ENCODE measurements at regions not wholly inside any gene's neighbourhood (a gene's known extent, or its start where the extent isn't known, plus 50 kb on each side); places are given as distances from the start of the nearest gene placed in this dataset.
"Not testable (repeated sequence)": the region's sequence is repeated elsewhere in the genome, so short reads cannot be mapped to it uniquely, and the experiment has no call there.

DNA sequence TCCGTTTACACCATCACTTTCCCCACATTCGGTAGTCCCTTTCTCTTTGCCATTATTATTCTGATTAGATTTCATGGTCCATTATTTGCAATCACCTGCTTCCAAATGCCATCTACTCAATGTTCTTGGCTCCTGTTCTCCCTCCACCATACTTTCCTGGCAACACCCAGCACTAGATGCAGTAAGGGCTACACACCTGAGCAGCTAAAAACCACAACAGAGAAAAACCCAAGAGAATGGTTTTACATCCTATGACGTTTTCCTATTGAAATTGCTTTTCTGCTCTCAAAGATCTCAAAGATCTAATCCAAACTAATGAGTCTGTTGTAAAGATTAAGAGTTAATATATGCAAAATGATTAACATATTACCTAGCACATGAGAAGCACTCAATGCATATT lies 441.3 kb downstream of the SHISA9 start:
- H3K27me3 ChIP-seq (ENCODE audit: control insufficient read depth, insufficient read depth, low read length): no peaks in the 10 kb centered on the region
- no peaks in the 10 kb centered on the region for H3K9me3 ChIP-seq (replicated peaks; ENCODE audit: low read length)
- H3K4me1 ChIP-seq (ENCODE audit: control insufficient read depth, insufficient read depth, low read length): peaks cover 2% of the 10 kb centered on the region
- H3K36me3 ChIP-seq (ENCODE audit: insufficient read depth, low read length): no peaks in the 10 kb centered on the region
- no peak overlapping the region for H3K4me2 ChIP-seq (ENCODE audit: low read length)
- H3K4me3 ChIP-seq (ENCODE audit: low read length): no peak overlapping the region
- no peak overlapping the region for H3K9ac ChIP-seq (ENCODE audit: low read depth, low read length)

DNA sequence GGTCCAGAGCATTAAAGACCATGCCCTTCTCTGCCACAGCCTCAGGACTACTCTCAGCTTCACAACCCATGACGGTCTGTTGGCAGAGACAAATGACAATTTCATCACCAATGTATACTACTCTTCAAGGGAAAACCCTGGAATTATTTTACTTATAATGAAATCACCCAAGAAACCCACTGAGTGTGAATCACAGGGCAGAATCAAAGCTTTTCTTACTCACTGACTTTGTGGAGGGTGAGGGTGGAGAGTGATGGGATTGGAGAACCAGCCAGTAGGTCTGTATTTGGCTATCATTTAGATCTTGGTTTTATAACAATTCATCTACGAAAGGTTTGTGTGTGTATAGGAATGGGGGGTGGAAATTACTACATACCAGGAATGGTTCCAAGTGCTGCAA lies 442.6 kb downstream of the SHISA9 start:
- Histone ChIP-seq H3K4me3 (ENCODE audit: low read length) (no peak overlapping the region), H3K9me3 (replicated peaks; ENCODE audit: low read length) (no peaks in the 10 kb centered on the region), H3K9ac (ENCODE audit: low read depth, low read length) (no peak overlapping the region), H3K27me3 (ENCODE audit: control insufficient read depth, insufficient read depth, low read length) (no peaks in the 10 kb centered on the region), H3K4me2 (ENCODE audit: low read length) (no peak overlapping the region), H3K36me3 (ENCODE audit: insufficient read depth, low read length) (no peaks in the 10 kb centered on the region), H3K4me1 (ENCODE audit: control insufficient read depth, insufficient read depth, low read length) (peaks cover 2% of the 10 kb centered on the region)

DNA sequence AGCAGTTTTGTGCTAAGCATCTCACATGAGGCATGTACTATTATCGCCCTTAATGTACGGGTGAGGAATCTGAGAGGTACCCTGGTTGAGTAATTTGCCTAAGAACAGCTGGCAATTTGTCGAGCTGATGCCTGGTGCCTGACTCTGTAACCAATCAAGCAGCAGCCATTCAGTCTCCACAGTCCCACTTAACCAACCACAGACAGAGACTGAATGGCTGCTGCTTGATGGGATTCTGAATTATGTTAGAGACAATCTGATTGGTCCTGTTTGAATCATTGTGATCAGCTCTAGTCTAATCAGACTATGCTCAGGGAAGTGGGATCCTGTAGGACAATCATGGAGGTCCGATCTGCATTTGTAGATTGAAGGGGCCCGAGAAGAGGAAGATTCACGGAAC lies 447.0 kb downstream of the SHISA9 start:
- Histone ChIP-seq H3K9me3 (replicated peaks; ENCODE audit: low read length) (no peaks in the 10 kb centered on the region), H3K4me2 (ENCODE audit: low read length) (no peak overlapping the region), H3K4me3 (ENCODE audit: low read length) (no peak overlapping the region), H3K4me1 (ENCODE audit: control insufficient read depth, insufficient read depth, low read length) (peaks cover 2% of the 10 kb centered on the region), H3K9ac (ENCODE audit: low read depth, low read length) (no peak overlapping the region), H3K36me3 (ENCODE audit: insufficient read depth, low read length) (no peaks in the 10 kb centered on the region), H3K27me3 (ENCODE audit: control insufficient read depth, insufficient read depth, low read length) (no peaks in the 10 kb centered on the region)

DNA sequence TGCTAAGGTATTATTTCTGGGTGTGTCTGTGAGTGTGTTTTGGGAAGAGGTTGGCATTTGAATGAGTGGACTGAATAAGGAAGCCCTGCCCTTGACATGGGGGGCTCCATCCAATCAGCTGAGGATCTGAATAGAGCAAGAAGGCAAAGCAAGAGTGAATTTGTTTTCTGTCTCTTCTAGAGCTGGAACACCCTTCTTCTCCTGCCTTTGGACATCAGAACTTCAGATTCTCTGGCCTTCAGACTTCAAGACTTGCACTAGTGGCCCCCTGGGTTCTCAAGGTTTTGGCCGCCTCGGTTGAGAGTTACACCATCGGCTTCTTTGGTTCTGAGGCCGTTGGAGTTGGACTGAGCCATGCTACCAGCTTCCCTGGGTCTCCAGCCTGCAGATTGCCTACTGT lies 448.6 kb downstream of the SHISA9 start:
- no peaks in the 10 kb centered on the region for H3K36me3 ChIP-seq (ENCODE audit: insufficient read depth, low read length)
- no peaks in the 10 kb centered on the region for H3K27me3 ChIP-seq (ENCODE audit: control insufficient read depth, insufficient read depth, low read length)
- no peak overlapping the region for H3K4me2 ChIP-seq (ENCODE audit: low read length)
- no peaks in the 10 kb centered on the region for H3K9me3 ChIP-seq (replicated peaks; ENCODE audit: low read length)
- H3K4me1 ChIP-seq (ENCODE audit: control insufficient read depth, insufficient read depth, low read length): no peaks in the 10 kb centered on the region
- H3K4me3 ChIP-seq (ENCODE audit: low read length): no peak overlapping the region
- no peak overlapping the region for H3K9ac ChIP-seq (ENCODE audit: low read depth, low read length)

DNA sequence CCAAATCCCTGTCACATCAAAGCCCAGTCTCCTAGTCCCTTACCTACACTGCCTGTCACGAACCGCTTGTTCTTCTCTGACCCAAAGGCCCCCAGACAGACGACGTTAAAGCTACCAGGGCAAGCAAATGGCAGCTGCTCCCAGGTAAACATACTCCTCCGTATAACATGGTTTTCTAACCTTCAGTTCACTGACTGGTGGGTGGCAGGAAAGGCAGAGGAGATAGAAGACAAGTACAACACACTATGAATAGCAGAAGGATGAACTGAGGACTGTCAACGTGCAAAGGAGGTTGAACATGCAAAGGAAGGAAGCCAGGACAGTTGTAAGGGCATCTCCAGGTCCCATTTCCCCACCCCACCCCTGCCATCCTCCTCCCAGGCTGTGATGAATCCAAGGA lies 449.8 kb downstream of the SHISA9 start:
- no peaks in the 10 kb centered on the region for H3K9me3 ChIP-seq (replicated peaks; ENCODE audit: low read length)
- no peak overlapping the region for H3K9ac ChIP-seq (ENCODE audit: low read depth, low read length)
- no peak overlapping the region for H3K4me2 ChIP-seq (ENCODE audit: low read length)
- no peaks in the 10 kb centered on the region for H3K27me3 ChIP-seq (ENCODE audit: control insufficient read depth, insufficient read depth, low read length)
- no peak overlapping the region for H3K4me3 ChIP-seq (ENCODE audit: low read length)
- H3K4me1 ChIP-seq (ENCODE audit: control insufficient read depth, insufficient read depth, low read length): no peaks in the 10 kb centered on the region
- H3K36me3 ChIP-seq (ENCODE audit: insufficient read depth, low read length): no peaks in the 10 kb centered on the region

DNA sequence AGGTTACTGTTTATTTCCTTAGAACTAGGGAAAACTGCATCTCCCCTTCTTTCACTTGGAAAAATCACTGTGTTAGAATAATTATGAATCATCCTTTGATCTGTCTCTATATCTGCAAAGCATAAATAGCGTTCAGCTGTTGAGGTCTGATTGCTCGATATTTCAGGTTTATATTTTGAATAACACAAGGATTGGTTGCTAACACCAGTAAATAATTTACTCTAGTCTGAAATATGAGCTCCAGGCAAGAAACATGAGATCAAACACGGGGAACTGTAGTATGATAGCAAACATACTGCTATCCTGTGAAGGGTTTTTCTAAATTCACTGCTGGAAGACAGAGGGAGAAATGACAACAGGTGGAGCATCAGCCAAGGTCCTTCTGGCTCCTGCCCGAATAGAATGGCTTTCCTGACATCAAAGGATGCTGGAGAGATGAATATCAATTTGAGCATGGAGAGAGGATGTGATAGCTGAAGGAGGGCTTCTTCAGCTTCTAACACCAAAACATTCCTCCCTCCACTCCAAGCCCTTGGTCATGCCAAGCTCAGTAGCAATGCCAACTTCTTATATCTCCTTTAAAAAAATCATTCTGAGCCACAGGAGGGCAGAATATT lies 450.3 kb downstream of the SHISA9 start:
- H3K9me3 ChIP-seq (replicated peaks; ENCODE audit: low read length): no peaks in the 10 kb centered on the region
- H3K4me3 ChIP-seq (ENCODE audit: low read length): no peak overlapping the region
- no peaks in the 10 kb centered on the region for H3K36me3 ChIP-seq (ENCODE audit: insufficient read depth, low read length)
- no peak overlapping the region for H3K9ac ChIP-seq (ENCODE audit: low read depth, low read length)
- H3K4me1 ChIP-seq (ENCODE audit: control insufficient read depth, insufficient read depth, low read length): no peaks in the 10 kb centered on the region
- H3K27me3 ChIP-seq (ENCODE audit: control insufficient read depth, insufficient read depth, low read length): no peaks in the 10 kb centered on the region
- H3K4me2 ChIP-seq (ENCODE audit: low read length): no peak overlapping the region

DNA sequence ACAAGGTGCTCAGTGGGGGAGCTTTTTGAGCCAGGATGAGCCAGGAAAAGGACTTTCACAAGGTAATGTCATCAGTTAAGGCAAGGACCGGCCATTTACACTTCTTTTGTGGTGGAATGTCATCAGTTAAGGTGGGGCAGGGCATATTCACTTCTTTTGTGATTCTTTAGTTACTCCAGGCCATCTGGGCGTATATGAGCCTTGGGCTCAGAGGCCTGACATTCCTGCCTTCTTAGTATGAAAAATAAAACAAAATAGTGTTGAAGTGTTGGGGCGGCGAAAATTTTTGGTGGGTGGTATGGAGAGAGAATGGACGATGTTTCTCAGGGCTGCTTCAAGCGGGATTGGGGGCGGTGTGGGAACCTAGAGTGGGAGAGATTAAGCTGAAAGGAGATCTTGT lies 451.4 kb downstream of the SHISA9 start:
- not testable (repeated sequence) for H3K4me2 ChIP-seq (ENCODE audit: low read length); H3K4me1 ChIP-seq (ENCODE audit: control insufficient read depth, insufficient read depth, low read length); H3K9me3 ChIP-seq (replicated peaks; ENCODE audit: low read length); H3K4me3 ChIP-seq (ENCODE audit: low read length); H3K36me3 ChIP-seq (ENCODE audit: insufficient read depth, low read length); H3K27me3 ChIP-seq (ENCODE audit: control insufficient read depth, insufficient read depth, low read length); H3K9ac ChIP-seq (ENCODE audit: low read depth, low read length)

DNA sequence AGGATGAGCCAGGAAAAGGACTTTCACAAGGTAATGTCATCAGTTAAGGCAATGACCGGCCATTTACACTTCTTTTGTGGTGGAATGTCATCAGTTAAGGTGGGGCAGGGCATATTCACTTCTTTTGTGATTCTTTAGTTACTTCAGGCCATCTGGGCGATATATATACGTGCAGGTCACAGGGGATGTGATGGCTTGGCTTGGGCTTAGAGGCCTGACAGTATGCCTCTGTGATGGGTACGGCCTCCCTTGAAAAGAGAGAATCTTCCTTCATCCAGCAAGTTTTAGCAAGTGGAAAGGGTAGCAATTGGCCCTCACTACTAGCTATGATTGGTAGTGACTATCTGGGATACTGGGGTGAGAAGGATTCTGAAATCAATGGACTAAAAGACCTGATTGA lies 456.4 kb downstream of the SHISA9 start:
- not testable (repeated sequence) for H3K4me3 ChIP-seq (ENCODE audit: low read length); H3K9me3 ChIP-seq (replicated peaks; ENCODE audit: low read length); H3K36me3 ChIP-seq (ENCODE audit: insufficient read depth, low read length); H3K9ac ChIP-seq (ENCODE audit: low read depth, low read length); H3K4me1 ChIP-seq (ENCODE audit: control insufficient read depth, insufficient read depth, low read length); H3K4me2 ChIP-seq (ENCODE audit: low read length); H3K27me3 ChIP-seq (ENCODE audit: control insufficient read depth, insufficient read depth, low read length)

DNA sequence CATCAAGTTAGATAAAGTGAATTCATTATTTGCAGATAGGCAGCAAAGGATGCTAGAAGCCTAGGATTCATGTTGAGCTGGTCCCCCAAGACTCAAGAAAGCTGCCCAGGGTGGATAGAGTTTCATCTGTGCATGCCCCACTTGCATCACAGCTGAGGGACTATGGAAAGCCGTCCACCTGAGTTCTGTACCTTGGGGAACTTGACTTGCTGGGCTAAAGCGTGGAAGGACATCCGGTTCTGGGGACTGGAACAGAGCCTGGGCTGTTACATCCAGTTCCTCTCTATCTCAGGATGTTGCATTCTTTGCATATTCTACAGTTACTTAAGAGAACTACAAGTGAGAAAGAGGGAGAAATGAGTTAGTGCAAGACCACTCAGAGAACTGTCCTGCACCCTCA lies 458.4 kb downstream of the SHISA9 start:
- Histone ChIP-seq H3K4me2 (ENCODE audit: low read length) (no peak overlapping the region), H3K9me3 (replicated peaks; ENCODE audit: low read length) (peaks cover 4% of the 10 kb centered on the region), H3K4me3 (ENCODE audit: low read length) (no peak overlapping the region), H3K9ac (ENCODE audit: low read depth, low read length) (no peak overlapping the region), H3K27me3 (ENCODE audit: control insufficient read depth, insufficient read depth, low read length) (no peaks in the 10 kb centered on the region), H3K36me3 (ENCODE audit: insufficient read depth, low read length) (peaks cover 3% of the 10 kb centered on the region), H3K4me1 (ENCODE audit: control insufficient read depth, insufficient read depth, low read length) (no peaks in the 10 kb centered on the region)

DNA sequence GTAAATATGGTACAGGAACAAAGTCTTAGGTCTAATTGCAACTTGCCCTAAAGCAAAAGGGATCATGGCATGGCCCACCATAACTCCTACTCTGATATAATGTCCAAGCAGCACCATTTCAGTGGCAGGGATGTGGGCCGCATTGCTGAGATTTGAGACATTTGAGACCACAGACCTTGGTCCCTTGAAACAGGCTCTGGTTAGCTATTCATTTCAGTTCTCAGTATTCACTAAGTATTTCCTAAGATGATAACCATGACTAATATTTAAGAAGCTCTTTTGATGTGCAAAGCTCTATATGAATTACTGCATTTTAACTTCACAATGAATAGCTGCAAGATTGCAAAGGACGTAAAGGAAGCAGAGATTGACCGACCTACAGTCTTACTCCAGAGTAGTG lies 471.0 kb downstream of the SHISA9 start:
- Histone ChIP-seq H3K9ac (ENCODE audit: low read depth, low read length) (no peak overlapping the region), H3K27me3 (ENCODE audit: control insufficient read depth, insufficient read depth, low read length) (no peaks in the 10 kb centered on the region), H3K4me2 (ENCODE audit: low read length) (no peak overlapping the region), H3K9me3 (replicated peaks; ENCODE audit: low read length) (no peaks in the 10 kb centered on the region), H3K4me3 (ENCODE audit: low read length) (no peak overlapping the region), H3K4me1 (ENCODE audit: control insufficient read depth, insufficient read depth, low read length) (no peaks in the 10 kb centered on the region), H3K36me3 (ENCODE audit: insufficient read depth, low read length) (no peaks in the 10 kb centered on the region)

DNA sequence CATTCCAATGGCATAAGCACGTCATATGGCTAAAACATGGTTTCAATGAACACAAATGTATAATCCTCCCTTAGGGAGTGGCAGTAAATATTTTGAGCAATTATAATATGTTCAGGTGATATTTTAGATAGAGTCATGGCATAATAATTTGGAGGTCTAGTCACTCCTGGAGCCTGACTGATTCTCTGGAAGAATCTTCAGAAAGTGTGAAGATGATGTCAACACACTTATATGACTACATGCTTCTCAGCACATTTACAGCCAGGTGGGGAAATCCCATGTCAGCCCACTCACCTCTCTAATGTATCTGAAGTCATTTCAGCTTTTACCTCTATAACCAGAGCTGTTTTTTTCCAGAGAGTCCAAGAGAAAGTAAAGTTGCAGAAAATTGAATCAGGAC lies 474.8 kb downstream of the SHISA9 start:
- H3K4me2 ChIP-seq (ENCODE audit: low read length): no peak overlapping the region
- H3K4me1 ChIP-seq (ENCODE audit: control insufficient read depth, insufficient read depth, low read length): peaks cover 13% of the 10 kb centered on the region
- H3K9me3 ChIP-seq (replicated peaks; ENCODE audit: low read length): no peaks in the 10 kb centered on the region
- no peaks in the 10 kb centered on the region for H3K36me3 ChIP-seq (ENCODE audit: insufficient read depth, low read length)
- no peak overlapping the region for H3K4me3 ChIP-seq (ENCODE audit: low read length)
- no peak overlapping the region for H3K9ac ChIP-seq (ENCODE audit: low read depth, low read length)
- no peaks in the 10 kb centered on the region for H3K27me3 ChIP-seq (ENCODE audit: control insufficient read depth, insufficient read depth, low read length)

DNA sequence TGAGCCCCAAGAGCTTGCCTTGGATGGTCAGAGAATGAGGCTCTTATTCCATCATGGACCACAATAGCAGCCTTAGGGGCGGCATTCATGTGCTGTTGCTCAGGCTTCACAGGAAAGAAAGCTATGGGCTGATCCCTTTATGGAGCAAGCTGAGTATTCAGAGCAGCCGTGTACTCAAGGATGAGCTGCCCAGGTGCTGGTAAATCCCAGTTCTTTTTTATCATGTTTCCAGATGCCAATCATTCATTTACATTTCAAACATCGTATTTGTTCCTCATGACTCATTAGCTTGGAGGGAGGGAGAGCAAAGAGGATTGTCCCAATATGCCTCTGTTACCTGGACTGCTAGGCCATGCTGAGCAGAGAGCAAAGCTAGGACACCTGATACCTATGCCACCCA lies 475.7 kb downstream of the SHISA9 start:
- Histone ChIP-seq H3K27me3 (ENCODE audit: control insufficient read depth, insufficient read depth, low read length) (no peaks in the 10 kb centered on the region), H3K4me2 (ENCODE audit: low read length) (no peak overlapping the region), H3K36me3 (ENCODE audit: insufficient read depth, low read length) (no peaks in the 10 kb centered on the region), H3K4me1 (ENCODE audit: control insufficient read depth, insufficient read depth, low read length) (peaks cover 13% of the 10 kb centered on the region), H3K4me3 (ENCODE audit: low read length) (no peak overlapping the region), H3K9me3 (replicated peaks; ENCODE audit: low read length) (no peaks in the 10 kb centered on the region), H3K9ac (ENCODE audit: low read depth, low read length) (no peak overlapping the region)
